ENCODE measurements at regions not wholly inside any gene's neighbourhood (a gene's known extent, or its start where the extent isn't known, plus 50 kb on each side); places are given as distances from the start of the nearest gene placed in this dataset.
"Not testable (repeated sequence)": the region's sequence is repeated elsewhere in the genome, so short reads cannot be mapped to it uniquely, and the experiment has no call there.

DNA sequence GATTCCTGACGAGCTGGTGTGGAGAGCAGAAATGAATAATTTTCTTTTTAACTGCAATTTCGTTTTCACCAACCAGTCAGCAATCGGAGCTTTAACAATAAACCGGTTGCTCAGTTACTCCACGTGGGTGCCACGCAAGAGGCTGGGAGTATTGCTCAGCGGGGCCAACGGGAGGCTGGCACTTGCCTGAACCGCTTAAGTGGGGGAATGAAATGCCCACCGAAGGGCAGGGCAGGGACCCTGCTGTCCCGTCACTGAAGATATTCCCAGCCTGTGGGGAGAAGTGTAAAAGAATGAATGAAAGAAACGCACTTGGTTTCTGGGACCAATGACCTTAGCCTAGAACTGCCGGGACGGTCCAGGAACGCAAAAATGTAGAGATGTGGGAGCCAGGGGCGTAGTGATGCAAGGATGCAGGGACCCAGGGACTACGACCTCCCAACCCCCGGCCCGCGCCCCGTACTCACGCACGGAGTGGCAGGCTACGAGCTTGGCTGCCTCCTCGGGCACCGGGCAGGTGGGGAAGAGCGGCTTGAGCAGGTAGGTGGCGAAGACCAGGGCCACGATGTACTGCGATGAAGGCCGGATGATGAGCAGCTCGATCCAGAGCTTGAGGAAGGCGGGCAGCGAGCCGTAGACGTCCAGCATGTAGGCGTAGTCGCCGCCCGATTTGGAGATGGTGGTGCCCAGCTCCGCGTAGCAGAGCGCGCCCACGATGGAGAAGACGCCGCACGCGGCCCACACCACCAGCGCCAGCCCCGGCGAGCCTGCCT is 79.8 kb upstream of the METTL9 start:
- Histone ChIP-seq H3K4me3 (ENCODE audit: low read depth, low read length) (peak overlapping the region; percentile 76), H3K27ac (ENCODE audit: low read depth, low read length) (peak overlapping the region; percentile 89)
- H3K9me3 ChIP-seq (ENCODE audit: control insufficient read depth, insufficient read depth, low read length); DNase-seq (ENCODE audit: low read depth, low spot score); CTCF ChIA-PET; H3K27me3 ChIP-seq (ENCODE audit: control insufficient read depth, insufficient read depth, low read length): not testable (repeated sequence)
- POLR2A ChIA-PET, result interaction anchor here (0.6 to 1.3 kb wide), 3 partner anchors 101 to 1088 kb away, joined by 3 to 7 read pairs (median 4); no protein-coding TSS in a partner anchor

DNA sequence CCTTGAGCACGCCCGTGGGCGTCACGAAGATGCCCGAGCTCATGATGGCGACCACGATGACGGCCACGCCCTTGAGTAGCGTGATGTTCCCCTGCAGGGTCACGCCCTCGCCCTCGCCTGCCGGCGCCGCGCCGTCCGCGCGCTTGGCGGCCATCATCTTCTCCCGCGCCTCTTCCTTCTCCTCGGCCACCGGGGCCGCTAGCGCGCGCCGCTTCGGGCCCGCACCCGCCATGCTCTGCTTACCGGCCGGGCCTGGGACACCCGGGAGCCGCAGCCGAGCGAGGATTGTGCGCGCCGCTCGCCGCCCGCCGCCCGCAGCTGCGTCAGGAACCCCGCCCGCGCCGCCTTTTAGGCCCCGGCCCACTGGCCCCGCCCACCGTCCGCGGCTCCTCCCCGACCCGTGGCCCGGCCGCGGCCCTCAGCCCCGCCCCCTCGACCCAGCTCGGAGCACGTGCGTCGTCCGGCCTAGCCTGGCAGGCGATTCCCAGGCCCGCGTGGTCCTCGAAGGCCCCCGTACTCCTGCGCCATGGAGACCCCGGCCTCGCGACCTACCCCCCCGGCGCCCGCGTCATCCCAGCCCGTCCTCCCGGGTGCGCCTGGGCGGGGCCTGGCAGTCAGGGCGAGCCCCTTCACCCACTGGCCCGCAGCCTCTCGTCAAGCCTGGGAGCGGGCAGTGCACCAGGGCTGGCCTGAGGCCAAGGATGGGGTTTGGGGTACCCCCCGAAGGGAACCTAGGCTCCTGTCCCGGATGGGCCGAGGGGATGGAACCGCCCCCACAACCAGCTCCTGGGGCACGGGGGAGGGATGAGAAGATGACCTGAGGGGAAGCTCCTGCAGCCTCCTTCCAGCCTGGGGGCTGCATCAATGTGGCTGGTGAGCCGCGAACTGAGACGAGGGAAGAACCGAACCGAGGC is 79.0 kb upstream of the METTL9 start:
- not testable (repeated sequence) for H3K27ac ChIP-seq (ENCODE audit: low read depth, low read length); H3K9me3 ChIP-seq (ENCODE audit: control insufficient read depth, insufficient read depth, low read length); H3K27me3 ChIP-seq (ENCODE audit: control insufficient read depth, insufficient read depth, low read length)
- ChIA-PET CTCF (interaction anchor here (0.5 kb wide), 1 partner anchor 606 kb away, joined by 6 read pairs; no protein-coding TSS in a partner anchor), POLR2A (interaction anchor here (0.6 to 1.3 kb wide), 3 partner anchors 101 to 1087 kb away, joined by 3 to 7 read pairs (median 4); no protein-coding TSS in a partner anchor)
- peak; percentile 61 for DNase-seq (ENCODE audit: low read depth, low spot score)
- peak overlapping the region; percentile 76 for H3K4me3 ChIP-seq (ENCODE audit: low read depth, low read length)

DNA sequence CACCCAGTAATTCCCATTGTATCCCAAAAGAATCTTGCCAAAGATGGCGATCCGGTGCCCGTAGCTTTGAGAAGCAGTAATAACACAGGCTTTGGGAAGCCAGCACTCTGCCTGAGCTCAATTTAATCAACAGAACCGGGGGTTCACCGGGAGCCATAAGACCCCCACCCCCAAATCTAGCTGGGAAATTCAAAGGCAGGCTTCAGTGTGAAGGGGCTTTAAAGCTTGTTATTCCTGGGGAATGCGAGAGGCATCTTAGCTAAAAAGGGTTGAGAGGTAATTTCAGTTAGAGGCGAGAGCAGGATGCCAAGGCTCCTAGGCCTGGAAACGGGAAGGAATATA is 78.4 kb upstream of the METTL9 start:
- H3K4me3 ChIP-seq (ENCODE audit: low read depth, low read length); POLR2A ChIA-PET; DNase-seq (ENCODE audit: low read depth, low spot score); H3K27me3 ChIP-seq (ENCODE audit: control insufficient read depth, insufficient read depth, low read length); H3K9me3 ChIP-seq (ENCODE audit: control insufficient read depth, insufficient read depth, low read length): not testable (repeated sequence)
- CTCF ChIA-PET, result interaction anchor here (0.5 kb wide), 1 partner anchor 607 kb away, joined by 6 read pairs; no protein-coding TSS in a partner anchor
- peak overlapping the region; percentile 68 for H3K27ac ChIP-seq (ENCODE audit: low read depth, low read length)

DNA sequence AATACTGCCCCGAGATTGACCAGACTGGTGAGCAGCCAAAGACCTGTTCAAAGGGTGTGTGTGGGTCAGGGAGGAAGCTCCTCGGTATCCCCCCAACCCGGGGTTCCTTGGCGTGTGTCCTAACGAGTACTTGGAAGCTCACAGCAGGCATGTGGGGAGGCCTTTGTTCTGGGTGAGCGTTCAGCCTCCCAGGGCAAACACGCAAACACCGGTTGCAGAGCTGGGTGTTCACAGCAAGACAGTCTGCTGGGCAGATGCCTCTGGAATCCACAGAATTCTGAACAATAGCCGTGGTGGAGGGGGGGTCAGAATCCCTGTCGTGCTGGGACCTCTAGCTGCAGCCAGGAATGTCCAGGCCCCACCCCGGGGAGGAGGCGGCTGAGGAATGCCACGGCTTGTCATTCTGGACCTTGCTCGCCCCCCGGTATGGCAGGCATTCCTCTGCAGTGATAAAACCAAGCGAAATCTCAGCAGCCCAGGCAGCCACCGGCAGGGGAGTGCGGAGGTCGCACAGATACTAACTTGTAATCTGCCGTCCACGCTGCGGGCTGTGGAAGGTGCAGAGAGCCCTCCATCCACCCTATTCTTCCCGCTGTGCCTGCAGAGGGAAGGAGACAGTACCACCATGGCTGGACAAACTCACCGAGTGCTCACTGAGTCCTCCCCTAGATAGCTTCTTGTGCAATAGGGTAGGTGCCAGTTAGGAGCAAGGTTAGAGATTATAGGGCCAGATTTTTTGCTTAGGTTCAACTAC is 77.8 kb upstream of the METTL9 start:
- H3K9me3 ChIP-seq (ENCODE audit: control insufficient read depth, insufficient read depth, low read length); H3K27me3 ChIP-seq (ENCODE audit: control insufficient read depth, insufficient read depth, low read length); H3K4me3 ChIP-seq (ENCODE audit: low read depth, low read length); POLR2A ChIA-PET: not testable (repeated sequence)
- CTCF ChIA-PET, result interaction anchor here (0.5 kb wide), 1 partner anchor 607 kb away, joined by 6 read pairs; no protein-coding TSS in a partner anchor
- TF ChIP-seq, protein P1, sequence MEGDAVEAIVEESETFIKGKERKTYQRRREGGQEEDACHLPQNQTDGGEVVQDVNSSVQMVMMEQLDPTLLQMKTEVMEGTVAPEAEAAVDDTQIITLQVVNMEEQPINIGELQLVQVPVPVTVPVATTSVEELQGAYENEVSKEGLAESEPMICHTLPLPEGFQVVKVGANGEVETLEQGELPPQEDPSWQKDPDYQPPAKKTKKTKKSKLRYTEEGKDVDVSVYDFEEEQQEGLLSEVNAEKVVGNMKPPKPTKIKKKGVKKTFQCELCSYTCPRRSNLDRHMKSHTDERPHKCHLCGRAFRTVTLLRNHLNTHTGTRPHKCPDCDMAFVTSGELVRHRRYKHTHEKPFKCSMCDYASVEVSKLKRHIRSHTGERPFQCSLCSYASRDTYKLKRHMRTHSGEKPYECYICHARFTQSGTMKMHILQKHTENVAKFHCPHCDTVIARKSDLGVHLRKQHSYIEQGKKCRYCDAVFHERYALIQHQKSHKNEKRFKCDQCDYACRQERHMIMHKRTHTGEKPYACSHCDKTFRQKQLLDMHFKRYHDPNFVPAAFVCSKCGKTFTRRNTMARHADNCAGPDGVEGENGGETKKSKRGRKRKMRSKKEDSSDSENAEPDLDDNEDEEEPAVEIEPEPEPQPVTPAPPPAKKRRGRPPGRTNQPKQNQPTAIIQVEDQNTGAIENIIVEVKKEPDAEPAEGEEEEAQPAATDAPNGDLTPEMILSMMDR (IDR thresholded peaks at IDR 0.05; ENCODE audit: low read depth, low read length), result peak; percentile 34
- peak; percentile 36 for DNase-seq (ENCODE audit: low read depth, low spot score)
- peak overlapping the region; percentile 68 for H3K27ac ChIP-seq (ENCODE audit: low read depth, low read length)

DNA sequence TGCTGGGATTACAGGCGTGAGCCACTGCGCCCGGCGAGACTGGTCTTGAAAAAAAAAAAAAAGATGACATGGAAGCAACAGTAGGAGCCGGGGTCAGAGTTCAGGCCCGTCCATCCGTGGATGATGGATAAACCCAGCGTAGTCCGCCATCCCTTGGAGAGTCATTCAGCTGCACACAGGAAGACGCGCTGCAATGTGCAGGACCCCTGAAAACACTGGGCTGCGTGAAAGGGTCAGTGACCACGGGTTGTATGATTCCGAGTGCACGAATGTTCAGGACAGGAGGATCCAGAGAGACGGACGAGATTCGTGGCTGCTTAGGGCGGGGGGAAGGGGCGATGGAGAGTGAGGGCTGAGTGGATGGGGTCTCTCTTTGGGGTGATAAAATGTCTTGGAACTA is 76.5 kb upstream of the METTL9 start:
- H3K27me3 ChIP-seq (ENCODE audit: control insufficient read depth, insufficient read depth, low read length); POLR2A ChIA-PET; CTCF ChIA-PET; H3K4me3 ChIP-seq (ENCODE audit: low read depth, low read length); H3K9me3 ChIP-seq (ENCODE audit: control insufficient read depth, insufficient read depth, low read length); DNase-seq (ENCODE audit: low read depth, low spot score); H3K27ac ChIP-seq (ENCODE audit: low read depth, low read length): not testable (repeated sequence)

DNA sequence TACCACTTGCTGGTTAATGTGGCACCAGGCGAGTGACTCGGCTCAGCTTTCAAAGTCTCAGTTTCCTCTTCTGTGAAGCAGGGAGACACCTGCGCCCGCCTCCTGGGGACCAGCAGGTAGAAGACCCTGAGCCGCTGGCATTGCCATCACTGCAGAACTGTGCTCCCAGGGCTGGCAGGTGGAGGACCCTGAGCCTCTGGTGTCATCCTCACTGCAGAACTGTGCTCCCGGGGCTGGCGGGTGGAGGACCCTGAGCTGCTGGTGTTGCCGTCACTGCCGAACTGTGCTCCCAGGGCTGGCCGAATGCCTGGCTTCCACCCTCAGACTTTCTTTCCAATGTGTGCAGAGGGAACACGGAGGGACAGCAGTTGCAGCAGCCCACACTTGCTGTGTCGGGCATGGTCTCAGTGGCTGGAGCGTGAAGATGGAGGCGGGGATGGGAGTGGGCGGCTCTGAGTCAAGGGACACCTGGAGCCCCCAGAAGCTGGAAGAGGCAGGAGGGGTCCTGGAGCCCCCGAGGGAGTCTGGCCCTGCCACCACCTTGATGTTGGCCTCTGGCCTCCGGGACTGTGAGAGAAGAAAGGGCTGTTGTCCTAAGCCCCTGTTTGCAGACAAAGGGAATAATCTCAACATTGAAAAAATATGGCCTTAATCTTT is 75.8 kb upstream of the METTL9 start:
- H3K4me3 ChIP-seq (ENCODE audit: low read depth, low read length), result no peak overlapping the region
- H3K9me3 ChIP-seq (ENCODE audit: control insufficient read depth, insufficient read depth, low read length), result peaks cover 7% of the 10 kb centered on the region; the same call in 1 of the 2 replicates
- H3K27ac ChIP-seq (ENCODE audit: low read depth, low read length), result no peak overlapping the region
- TF ChIP-seq, protein P1 (IDR thresholded peaks at IDR 0.05; ENCODE audit: low read depth, low read length), result no peak
- peaks cover 5% of the 10 kb centered on the region for H3K27me3 ChIP-seq (ENCODE audit: control insufficient read depth, insufficient read depth, low read length)
- POLR2A ChIA-PET, result no interaction called here
- CTCF ChIA-PET, result no interaction called here
- no peak for DNase-seq (ENCODE audit: low read depth, low spot score)

All from AG04450 (cell line).